ENCODE measurements at regions not wholly inside any gene's neighbourhood (a gene's known extent, or its start where the extent isn't known, plus 50 kb on each side); places are given as distances from the start of the nearest gene placed in this dataset.

DNA sequence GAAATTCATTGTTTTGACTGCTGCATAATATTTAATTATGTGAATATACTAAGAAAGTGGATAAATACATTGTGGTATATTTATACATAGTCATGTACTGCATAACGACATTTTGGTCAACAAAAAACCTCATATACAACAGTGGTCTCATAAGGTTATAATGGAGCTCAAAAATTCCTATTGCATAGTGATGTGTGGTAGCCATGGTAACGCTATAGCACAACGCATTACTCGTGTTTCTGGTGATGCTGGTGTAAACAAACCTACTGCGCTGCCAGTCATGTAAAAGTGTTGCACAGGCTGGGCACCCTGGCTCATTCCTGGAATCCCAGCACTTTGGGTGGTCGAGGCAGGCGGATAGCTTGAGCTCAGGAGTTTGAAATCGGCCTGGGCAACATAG lies 52.6 kb upstream of the NHLH2 start:
- no peak for DNase-seq

DNA sequence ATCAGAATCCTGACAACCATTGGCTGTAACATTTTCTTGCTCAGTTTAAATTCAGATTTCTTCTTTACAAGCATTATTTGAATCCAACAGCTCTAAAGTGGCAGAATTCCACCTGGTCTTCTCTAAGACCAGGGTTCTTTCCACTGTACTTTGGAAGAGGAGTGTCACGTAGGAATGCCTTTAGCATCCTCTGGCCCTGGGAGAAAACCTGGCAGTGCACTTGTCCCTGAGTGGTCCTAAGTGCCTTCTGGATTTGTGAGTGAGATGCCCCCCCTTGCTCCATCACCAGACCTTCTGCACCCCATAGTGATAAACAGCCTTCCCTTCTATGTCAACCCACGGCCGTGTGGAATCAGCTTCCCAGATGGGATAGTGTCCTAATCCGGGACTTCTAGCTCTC lies 57.1 kb upstream of the NHLH2 start:
- no peak for DNase-seq

GRCh38 chr1:115900856-115901255 lies 59.9 kb upstream of the NHLH2 start:
- DNase-seq: no peak

- no peak for DNase-seq
These were observed 65.7 kb upstream of the NHLH2 start for GRCh38 chr1:115906627-115907026.

GRCh38 chr1:115907092-115907491 lies 66.2 kb upstream of the NHLH2 start:
- no peak for DNase-seq

DNA sequence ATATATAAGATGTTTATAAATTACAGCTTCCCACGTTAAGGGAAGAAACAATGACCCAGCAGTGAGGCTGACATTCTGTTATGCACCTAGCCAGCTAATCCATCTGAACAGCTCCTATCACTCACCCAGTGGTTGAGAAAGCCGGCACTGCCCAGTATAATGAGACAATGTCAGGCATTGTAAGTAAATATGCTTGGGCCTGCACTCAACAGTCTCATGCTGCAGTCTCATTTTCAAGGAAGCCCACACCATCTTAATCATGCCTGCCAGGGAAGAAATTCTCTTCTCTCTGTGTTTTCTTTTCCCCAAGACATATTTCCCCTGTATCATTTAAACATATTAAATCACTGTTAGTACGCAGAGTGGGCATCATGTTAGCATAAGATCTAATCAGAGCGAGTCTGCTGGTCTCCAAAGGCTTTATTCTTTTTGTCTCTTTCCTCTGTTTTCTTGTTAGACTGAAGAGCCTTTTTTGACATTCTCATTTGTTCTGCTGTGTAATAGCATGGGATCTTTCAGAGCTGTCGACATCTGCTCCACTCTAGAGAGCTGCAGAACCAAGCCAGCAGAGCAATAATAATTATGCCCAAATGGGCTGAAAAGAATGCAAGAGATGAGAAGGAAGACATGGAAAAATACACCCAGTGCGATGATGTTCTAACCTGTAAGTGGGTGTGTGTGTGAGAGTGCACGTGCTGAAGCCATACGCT lies 67.6 kb upstream of the SLC22A15 start:
- no peak for DNase-seq

GRCh38 chr1:115910231-115910630 lies 66.1 kb upstream of the SLC22A15 start:
- DNase-seq: no peak

- DNase-seq: no peak
These were observed 65.0 kb upstream of the SLC22A15 start for GRCh38 chr1:115911294-115911693.

DNA sequence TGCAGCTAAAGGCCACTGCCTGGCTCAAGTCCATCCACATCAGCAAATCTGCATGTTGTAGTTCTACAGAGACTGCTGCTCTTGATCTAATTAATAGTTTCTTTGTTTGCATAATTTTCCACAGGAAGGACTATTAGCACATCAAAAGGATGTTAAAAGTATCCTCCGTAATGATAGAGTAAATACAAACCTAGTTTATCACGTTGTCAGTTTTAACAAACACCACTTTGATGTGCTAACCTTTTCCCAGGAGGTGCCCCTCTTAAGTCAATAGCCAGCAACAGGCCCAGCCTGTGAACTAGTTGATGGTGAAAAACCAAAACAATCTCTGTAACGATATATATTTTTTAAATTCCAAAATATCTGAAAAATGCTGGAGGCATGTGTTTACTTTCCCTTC lies 64.2 kb upstream of the SLC22A15 start:
- DNase-seq: no peak

- DNase-seq: no peak
These were observed 53.5 kb upstream of the SLC22A15 start for GRCh38 chr1:115922801-115923200.

DNA sequence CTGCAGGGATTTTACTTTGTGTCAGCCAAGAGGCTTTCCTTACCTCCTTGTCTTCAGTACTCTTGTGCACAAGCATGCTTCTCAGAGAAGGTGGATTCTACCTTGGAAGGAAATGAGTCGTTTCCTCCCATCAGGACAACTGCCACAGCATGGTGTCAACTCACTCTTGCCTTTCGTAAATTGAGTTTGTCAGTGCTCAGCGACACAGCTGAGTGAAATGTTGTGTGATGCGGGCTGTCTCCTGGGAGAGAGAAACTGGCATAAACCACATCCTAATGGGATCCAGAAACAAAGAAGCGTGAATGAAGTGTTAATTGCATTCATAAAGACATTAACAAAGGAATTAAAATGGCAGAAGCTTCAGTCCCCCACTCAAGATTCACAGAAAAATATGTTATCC lies 51.5 kb upstream of the SLC22A15 start:
- peak in 1 of 5 donors; percentile 20 for DNase-seq

GRCh38 chr1:115925467-115925866 lies 50.8 kb upstream of the SLC22A15 start:
- no peak for DNase-seq
